PC-9 (cell line): ENCODE measurements at regions not wholly inside any gene's neighbourhood (a gene's known extent, or its start where the extent isn't known, plus 50 kb on each side); places are given as distances from the start of the nearest gene placed in this dataset.

Experiments used
- BruUV-seq: library from RNA; stranded (reverse); fragments of 400-500 nt; replicated peaks from 2 replicates; lab custom pipeline; 2021; lab: Mats Ljungman, UMichigan
- CTCF ChIA-PET: fragments of 300-600 bp; sonication (Branson Sonifier 250); formaldehyde crosslinking; loops from one replicate; lab custom pipeline; 2022; ENCODE audit warnings: antibody characterized with exemption; lab: Charles Lee
- POLR2A ChIA-PET: fragments of 300-600 bp; sonication (Branson Sonifier 250); formaldehyde crosslinking; loops from one replicate; lab custom pipeline; 2022; ENCODE audit warnings: antibody characterized with exemption; ENCODE audit not compliant: unreplicated experiment; lab: Charles Lee
- DNase-seq, 2 experiments: peaks; one replicate each; pipeline versions ENCODE4 v3.0.0 to v3.0.0-alpha.2; 2015 to 2022; ENCODE audit warnings: mixed read lengths in 1 of 2
- H2AFZ ChIP-seq: fragments of 200-600 bp; sonication (generic); 2 replicates; pipeline ENCODE4 v1.8.1; 2017; ENCODE audit warnings: antibody characterized with exemption
- H3F3A ChIP-seq: fragments of 200-600 bp; sonication (generic); 2 replicates; pipeline ENCODE4 v1.8.1; 2017; ENCODE audit warnings: antibody characterized with exemption, mild to moderate bottlenecking, low read depth; ENCODE audit not compliant: insufficient read depth
- H3K27ac ChIP-seq: fragments of 200-600 bp; sonication (generic); 2 replicates; pipeline ENCODE4 v1.6.1; 2016; ENCODE audit warnings: mixed run types
- H3K27me3 ChIP-seq: fragments of 200-600 bp; sonication (generic); 2 replicates; pipeline ENCODE4 v1.6.1; 2016; ENCODE audit warnings: low read depth, mixed run types; ENCODE audit not compliant: insufficient read depth
- H3K36me3 ChIP-seq: fragments of 200-600 bp; sonication (generic); 2 replicates; pipeline ENCODE4 v1.6.1; 2016; ENCODE audit warnings: low read depth, mixed run types
- H3K4me1 ChIP-seq: fragments of 200-600 bp; sonication (generic); replicated peaks from 2 replicates; pipeline ENCODE4 v1.6.1; 2016; ENCODE audit warnings: mixed run types; ENCODE audit not compliant: insufficient read depth
- H3K4me2 ChIP-seq: fragments of 200-600 bp; sonication (generic); 2 replicates; pipeline ENCODE4 v1.6.1; 2017; ENCODE audit warnings: mixed run types
- H3K4me3 ChIP-seq: fragments of 200-600 bp; sonication (generic); 2 replicates; pipeline ENCODE4 v1.6.1; 2016; ENCODE audit warnings: mixed run types
- H3K79me2 ChIP-seq: fragments of 200-600 bp; sonication (generic); 2 replicates; pipeline ENCODE4 v1.6.1; 2017; ENCODE audit warnings: low read depth, mixed run types
- H3K9me2 ChIP-seq: fragments of 200-600 bp; sonication (generic); 2 replicates; pipeline ENCODE4 v1.8.1; 2017; ENCODE audit warnings: mild to moderate bottlenecking; ENCODE audit not compliant: insufficient read depth
- H3K9me3 ChIP-seq: fragments of 200-600 bp; sonication (generic); 2 replicates; pipeline ENCODE4 v1.8.1; 2016; ENCODE audit warnings: low read depth; ENCODE audit not compliant: insufficient read depth
- H4K20me1 ChIP-seq: fragments of 200-600 bp; sonication (generic); 2 replicates; pipeline ENCODE4 v1.8.1; 2017; ENCODE audit not compliant: insufficient read depth
- EZH2 ChIP-seq: fragments of 200-600 bp; sonication (generic); IDR thresholded peaks from 2 replicates; pipeline ENCODE4 v1.8.0; 2017; ENCODE audit warnings: antibody characterized with exemption, low read depth
- intact Hi-C: fragments of 100-400 bp; cut with micrococcal nuclease; formaldehyde crosslinking; loops from one replicate; pipeline ENCODE4 v1.10.0; 2022; ENCODE audit not compliant: unreplicated experiment
- TF ChIP-seq, protein P1 (sequence below): fragments of 200-600 bp; sonication (generic); conservative IDR thresholded peaks from 2 replicates; pipeline ENCODE4 v1.6.1; 2017; ENCODE audit warnings: mixed run types, antibody characterized with exemption, mild to moderate bottlenecking, moderate library complexity

DNA sequence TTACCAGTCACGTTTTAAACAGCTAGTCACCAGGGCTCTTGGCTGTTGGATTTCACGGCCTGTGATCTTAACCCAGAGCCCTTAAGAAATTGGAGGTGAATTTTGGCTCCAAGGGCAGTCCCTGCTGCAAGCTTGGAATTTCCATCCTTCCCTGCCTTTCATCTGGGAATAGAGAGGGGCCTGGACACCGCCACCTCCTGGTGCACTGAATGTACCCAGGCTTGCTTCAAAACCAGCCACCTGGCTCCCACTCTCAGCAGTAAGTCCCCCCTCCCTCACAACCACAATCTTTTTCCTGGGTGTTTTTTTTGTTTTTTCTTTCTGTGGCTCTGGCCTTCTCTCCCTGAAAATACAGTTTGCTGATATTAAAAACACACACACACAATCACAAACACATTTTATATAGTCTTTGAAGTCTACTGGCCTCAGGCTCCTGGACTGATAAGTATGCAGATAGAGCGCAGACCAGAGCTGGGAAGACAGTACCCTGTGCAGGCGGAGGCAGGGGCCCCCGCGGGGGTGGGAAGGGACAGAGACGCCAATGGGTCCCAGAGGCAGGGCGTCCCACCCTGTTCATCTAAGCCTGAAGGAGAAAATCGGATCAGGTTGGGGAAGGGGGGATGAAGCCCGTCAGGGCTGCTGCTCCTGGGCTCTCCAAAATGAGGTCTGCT, 65.8 kb upstream of the IGSF21 start:
- no peaks in the 10 kb centered on the region for H3K36me3 ChIP-seq
- BruUV-seq: no TSS peak
- H3K27me3 ChIP-seq: peaks cover 52% of the 10 kb centered on the region
- POLR2A ChIA-PET: no interaction called here
- H3K4me3 ChIP-seq: no peak overlapping the region
- no peak overlapping the region for H3K27ac ChIP-seq
- H2AFZ ChIP-seq: no peak overlapping the region
- DNase-seq: no peak
- H3K4me1 ChIP-seq: no peaks in the 10 kb centered on the region
- intact Hi-C loops: no loop called here
- H3K9me2 ChIP-seq: no peaks in the 10 kb centered on the region
- no peaks in the 10 kb centered on the region for H3K9me3 ChIP-seq
- H3K4me2 ChIP-seq: no peak overlapping the region
- TF ChIP-seq, protein P1, sequence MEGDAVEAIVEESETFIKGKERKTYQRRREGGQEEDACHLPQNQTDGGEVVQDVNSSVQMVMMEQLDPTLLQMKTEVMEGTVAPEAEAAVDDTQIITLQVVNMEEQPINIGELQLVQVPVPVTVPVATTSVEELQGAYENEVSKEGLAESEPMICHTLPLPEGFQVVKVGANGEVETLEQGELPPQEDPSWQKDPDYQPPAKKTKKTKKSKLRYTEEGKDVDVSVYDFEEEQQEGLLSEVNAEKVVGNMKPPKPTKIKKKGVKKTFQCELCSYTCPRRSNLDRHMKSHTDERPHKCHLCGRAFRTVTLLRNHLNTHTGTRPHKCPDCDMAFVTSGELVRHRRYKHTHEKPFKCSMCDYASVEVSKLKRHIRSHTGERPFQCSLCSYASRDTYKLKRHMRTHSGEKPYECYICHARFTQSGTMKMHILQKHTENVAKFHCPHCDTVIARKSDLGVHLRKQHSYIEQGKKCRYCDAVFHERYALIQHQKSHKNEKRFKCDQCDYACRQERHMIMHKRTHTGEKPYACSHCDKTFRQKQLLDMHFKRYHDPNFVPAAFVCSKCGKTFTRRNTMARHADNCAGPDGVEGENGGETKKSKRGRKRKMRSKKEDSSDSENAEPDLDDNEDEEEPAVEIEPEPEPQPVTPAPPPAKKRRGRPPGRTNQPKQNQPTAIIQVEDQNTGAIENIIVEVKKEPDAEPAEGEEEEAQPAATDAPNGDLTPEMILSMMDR: no peak
- no peak for TF ChIP-seq EZH2
- no peaks in the 10 kb centered on the region for H3F3A ChIP-seq
- no peaks in the 10 kb centered on the region for H4K20me1 ChIP-seq
- CTCF ChIA-PET: no interaction called here
- H3K79me2 ChIP-seq: no peaks in the 10 kb centered on the region

DNA sequence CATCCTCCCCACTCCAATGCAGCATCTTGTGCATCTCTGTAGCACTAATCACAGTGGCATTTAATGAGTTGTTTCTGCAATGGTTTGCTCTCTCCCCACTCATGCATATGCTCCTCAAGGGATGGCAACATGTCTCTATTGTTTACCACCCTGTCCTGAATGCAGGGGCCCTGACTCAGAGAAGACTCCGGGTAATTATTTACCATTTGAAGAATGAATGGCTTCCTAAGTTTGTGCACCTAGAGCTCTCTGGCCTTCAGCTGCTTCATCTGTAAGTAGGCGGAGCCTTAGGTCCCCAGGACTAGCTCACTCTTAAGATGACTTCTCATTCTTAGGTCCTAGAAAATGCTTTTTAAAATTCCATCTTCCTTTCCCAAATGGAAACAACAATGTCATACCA, 63.7 kb upstream of the IGSF21 start:
- intact Hi-C loops: no loop called here
- Histone ChIP-seq H3K9me3 (no peaks in the 10 kb centered on the region), H3K36me3 (no peaks in the 10 kb centered on the region), H3K27me3 (peaks cover 49% of the 10 kb centered on the region), H3K4me2 (no peak overlapping the region), H3F3A (no peaks in the 10 kb centered on the region), H3K4me1 (no peaks in the 10 kb centered on the region), H3K27ac (no peak overlapping the region), H4K20me1 (no peaks in the 10 kb centered on the region), H3K79me2 (no peaks in the 10 kb centered on the region), H3K4me3 (no peak overlapping the region), H3K9me2 (no peaks in the 10 kb centered on the region), H2AFZ (no peak overlapping the region)
- ChIA-PET POLR2A (no interaction called here), CTCF (no interaction called here)
- no TSS peak for BruUV-seq
- TF ChIP-seq EZH2: no peak
- TF ChIP-seq, protein P1: no peak
- no peak for DNase-seq

DNA sequence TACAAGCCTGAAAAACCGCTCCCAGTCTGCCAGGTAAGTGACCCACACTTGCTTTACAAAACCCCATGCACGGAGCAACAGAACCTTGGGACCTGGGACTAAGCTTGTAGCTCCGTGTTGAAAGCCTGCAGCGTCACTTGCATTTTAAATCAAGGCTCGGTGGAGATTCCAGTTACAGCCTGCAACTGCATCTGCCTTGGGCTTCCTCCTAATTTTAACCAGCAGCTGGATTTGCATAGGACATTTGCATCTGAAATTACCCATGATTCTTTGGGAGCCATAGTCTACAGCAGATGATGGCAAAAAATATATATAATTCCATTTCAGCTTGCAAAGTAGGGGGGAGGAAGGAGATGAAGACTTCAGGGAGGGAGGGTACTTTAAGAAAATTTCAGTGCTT, 62.4 kb upstream of the IGSF21 start:
- DNase-seq: no peak
- Histone ChIP-seq H3K27me3 (peaks cover 49% of the 10 kb centered on the region), H4K20me1 (no peaks in the 10 kb centered on the region), H3K4me2 (no peak overlapping the region), H3K79me2 (no peaks in the 10 kb centered on the region), H3K9me3 (no peaks in the 10 kb centered on the region), H3K4me1 (no peaks in the 10 kb centered on the region), H2AFZ (no peak overlapping the region), H3K4me3 (no peak overlapping the region), H3F3A (no peaks in the 10 kb centered on the region), H3K36me3 (no peaks in the 10 kb centered on the region), H3K9me2 (no peaks in the 10 kb centered on the region), H3K27ac (no peak overlapping the region)
- TF ChIP-seq EZH2: no peak
- TF ChIP-seq, protein P1: no peak
- BruUV-seq: no TSS peak
- intact Hi-C loops: no loop called here
- CTCF ChIA-PET: no interaction called here
- POLR2A ChIA-PET: interaction anchor here (0.6 kb wide), 1 partner anchor 253 kb away, joined by 3 read pairs; no protein-coding TSS in a partner anchor
